Skin of body (tissue), 1 donor: ENCODE measurements at regions not wholly inside any gene's neighbourhood (a gene's known extent, or its start where the extent isn't known, plus 50 kb on each side); places are given as distances from the start of the nearest gene placed in this dataset.

Experiments
- DNase-seq: peaks from one replicate; lab custom pipeline; 2025; lab: John Stamatoyannopoulos, UW

- DNase-seq: no peak
Observed at GRCh38 chrX:7223271-7223670, 75.3 kb upstream of the PUDP start.

- no peak for DNase-seq
Observed at GRCh38 chrX:7220121-7220520, 72.2 kb upstream of the PUDP start.

DNA sequence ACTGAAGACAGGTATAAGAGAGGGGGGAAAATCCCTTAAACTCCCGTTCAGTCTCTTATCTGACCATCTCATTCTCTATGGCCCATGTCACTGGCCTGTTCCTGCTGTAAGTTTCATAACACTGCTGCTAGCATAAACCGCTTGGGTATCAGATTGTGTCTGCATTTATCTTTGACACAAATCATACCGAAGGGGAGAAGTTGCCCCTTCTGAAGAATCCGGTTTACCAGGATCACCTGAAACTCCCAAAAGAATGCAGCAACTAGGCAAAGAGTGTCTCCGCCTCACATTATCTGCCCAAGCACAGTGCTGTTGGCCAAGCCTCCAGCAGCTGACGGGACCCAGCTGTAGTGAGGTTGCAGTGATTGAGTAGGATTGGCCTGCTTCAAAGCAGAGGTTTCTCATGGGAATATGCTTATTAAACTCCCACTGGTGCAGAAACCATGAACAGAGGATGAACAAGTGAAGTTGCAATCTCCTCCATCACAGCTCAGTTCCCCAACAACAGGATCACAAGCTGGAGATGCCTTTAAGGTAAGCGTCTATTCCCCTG is 71.3 kb upstream of the PUDP start:
- no peak for DNase-seq

- no peak for DNase-seq
Observed at GRCh38 chrX:7218321-7219152, 70.6 kb upstream of the PUDP start.

DNA sequence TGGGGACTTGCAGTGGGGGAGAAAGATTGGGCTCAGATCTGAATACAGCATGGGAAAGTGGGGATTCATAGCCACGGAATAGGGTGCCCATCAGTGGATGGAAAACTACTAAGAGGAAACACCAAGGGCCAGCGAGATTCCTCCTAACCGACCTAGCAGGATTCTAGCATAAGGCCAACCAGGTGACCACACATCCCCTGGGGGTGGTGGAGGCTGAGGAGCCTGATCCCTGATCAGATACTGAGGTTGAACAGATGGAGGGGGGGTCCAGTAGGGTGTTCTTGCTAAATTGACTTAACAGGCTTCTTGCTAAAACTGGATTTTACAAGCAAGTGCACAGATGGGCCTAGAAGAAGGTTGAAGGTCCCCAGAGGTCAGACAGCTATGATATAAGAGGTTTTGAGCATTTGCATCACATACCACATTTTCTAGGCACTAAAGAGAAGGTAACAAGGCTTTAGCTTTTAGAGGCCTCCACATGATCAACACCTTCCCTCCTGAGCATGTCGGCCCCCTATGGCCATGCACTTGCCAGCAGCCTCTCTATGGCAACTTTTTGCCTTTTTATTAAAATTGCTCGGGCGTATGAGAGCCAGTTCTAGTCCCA is 69.1 kb upstream of the PUDP start:
- DNase-seq: no peak

GRCh38 chrX:7215842-7216241 is 67.9 kb upstream of the PUDP start:
- no peak for DNase-seq

DNA sequence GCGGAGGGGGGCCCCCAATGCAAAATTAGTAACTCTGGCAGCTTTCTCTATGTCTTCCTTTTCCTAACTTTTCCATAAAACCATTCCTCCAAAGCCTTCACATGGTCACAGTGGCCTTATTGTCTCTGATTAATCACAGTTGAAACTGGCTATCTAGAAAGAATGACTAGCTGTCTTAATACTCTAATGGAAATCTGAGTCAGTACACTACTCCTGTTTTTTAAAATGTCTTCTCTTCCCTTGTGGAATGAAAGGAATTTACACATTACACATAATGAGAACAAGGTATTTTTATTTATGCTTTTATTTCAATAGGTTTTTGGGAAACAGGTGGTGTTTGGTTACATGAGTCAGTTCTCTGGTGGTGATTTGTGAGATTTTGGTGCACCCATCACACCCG is 66.3 kb upstream of the PUDP start:
- no peak for DNase-seq

- DNase-seq: no peak
Observed at GRCh38 chrX:7205037-7205577, 57.2 kb upstream of the PUDP start.

GRCh38 chrX:7204619-7205018 is 56.7 kb upstream of the PUDP start:
- DNase-seq: no peak

GRCh38 chrX:7202206-7202605 is 54.3 kb upstream of the PUDP start:
- DNase-seq: no peak

GRCh38 chrX:7201496-7201895 is 53.5 kb upstream of the PUDP start:
- no peak for DNase-seq

DNA sequence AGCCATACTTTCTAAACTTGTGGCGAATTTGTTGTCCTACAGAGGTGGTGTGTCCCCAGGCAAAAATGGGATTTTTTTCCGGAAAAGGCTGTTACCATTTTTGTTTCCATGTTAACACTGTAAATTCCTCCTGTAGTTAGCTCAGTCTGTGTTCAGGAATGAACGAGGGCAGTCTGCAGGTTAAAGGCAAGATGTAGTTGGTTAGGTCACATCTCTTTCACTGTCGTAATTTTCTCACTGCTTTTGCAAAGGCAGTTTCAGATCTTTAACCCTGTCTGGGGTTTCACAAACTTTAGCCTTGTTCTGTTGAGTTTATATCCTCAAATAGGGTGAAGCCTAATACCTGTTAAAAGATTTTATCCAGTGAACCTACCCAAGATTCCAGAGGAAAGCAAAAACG is 50.5 kb upstream of the PUDP start:
- DNase-seq: no peak
